Activated CD4-positive, alpha-beta T cell treated with anti-CD3 and anti-CD28 coated beads, Interleukin-2, amount 10 ng/mL, durations not matched to agents 24 days and 14 days (primary cell): ENCODE measurements at regions not wholly inside any gene's neighbourhood (a gene's known extent, or its start where the extent isn't known, plus 50 kb on each side); places are given as distances from the start of the nearest gene placed in this dataset.

Experiments
- DNase-seq: peaks from one replicate; pipeline ENCODE4 v3.0.0; 2022
- H3K27ac Mint-ChIP-seq: one replicate; pipeline ENCODE4 v1.8.0; 2022; ENCODE audit warnings: mild to moderate bottlenecking, mixed read lengths
- H3K27me3 Mint-ChIP-seq: one replicate; pipeline ENCODE4 v1.8.0; 2022; ENCODE audit warnings: mixed read lengths
- H3K36me3 Mint-ChIP-seq: one replicate; pipeline ENCODE4 v1.8.0; 2022; ENCODE audit warnings: low read depth, mild to moderate bottlenecking, mixed read lengths
- H3K4me1 Mint-ChIP-seq: one replicate; pipeline ENCODE4 v1.8.0; 2021; ENCODE audit warnings: mixed read lengths
- H3K4me3 Mint-ChIP-seq: one replicate; pipeline ENCODE4 v1.8.0; 2022; ENCODE audit warnings: mild to moderate bottlenecking, moderate library complexity, mixed read lengths
- H3K9me3 Mint-ChIP-seq: one replicate; pipeline ENCODE4 v1.8.0; 2021; ENCODE audit warnings: mixed read lengths
- intact Hi-C: fragments of 100-400 bp; cut with micrococcal nuclease; formaldehyde crosslinking; loops from one replicate; pipeline ENCODE4 v1.15.1; 2023

DNA sequence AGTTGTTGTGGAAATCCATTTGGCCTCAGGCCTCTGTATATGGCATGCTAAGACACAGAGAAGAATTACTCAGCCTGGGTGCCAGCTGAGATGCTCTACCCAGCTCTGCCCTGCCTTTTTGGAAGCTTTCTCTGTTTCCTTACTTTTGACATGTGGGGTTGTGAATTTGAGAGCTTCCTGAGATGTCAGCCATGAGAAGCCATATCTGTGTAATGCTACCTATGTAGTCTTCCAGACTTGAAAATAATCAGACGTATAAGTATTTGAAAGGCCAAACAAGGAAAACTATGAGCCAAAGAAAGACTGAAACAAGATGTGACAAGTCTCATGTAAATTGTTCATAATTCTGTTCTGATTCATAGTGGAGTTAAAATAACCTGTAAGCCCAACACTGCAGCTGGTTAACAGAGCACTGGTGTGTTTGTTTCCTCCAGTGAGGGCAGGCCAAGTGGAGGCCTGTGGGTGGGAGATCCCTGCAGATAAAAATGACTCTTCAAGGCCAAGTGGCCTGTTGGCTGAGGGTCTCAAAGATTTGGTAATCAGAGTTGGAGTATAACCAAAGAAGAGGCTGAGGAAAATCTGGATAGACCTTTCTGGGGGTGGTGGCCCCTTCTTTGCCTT lies 94.0 kb downstream of the TMX1 start:
- Mint-ChIP-seq H3K36me3 (no peaks in the 10 kb centered on the region), H3K27ac (no peak overlapping the region), H3K27me3 (peaks cover 6% of the 10 kb centered on the region), H3K9me3 (no peaks in the 10 kb centered on the region), H3K4me3 (no peak overlapping the region), H3K4me1 (peaks cover 4% of the 10 kb centered on the region)
- no peak for DNase-seq
- intact Hi-C loops, result no loop called here

GRCh38 chr14:51334566-51334965 lies 94.5 kb downstream of the TMX1 start:
- Mint-ChIP-seq H3K4me3 (no peak overlapping the region), H3K36me3 (no peaks in the 10 kb centered on the region), H3K4me1 (peaks cover 4% of the 10 kb centered on the region), H3K27me3 (peaks cover 7% of the 10 kb centered on the region), H3K27ac (no peak overlapping the region), H3K9me3 (no peaks in the 10 kb centered on the region)
- DNase-seq, result no peak
- intact Hi-C loops, result no loop called here

GRCh38 chr14:51335531-51335930 lies 95.5 kb downstream of the TMX1 start:
- Mint-ChIP-seq H3K4me3 (no peak overlapping the region), H3K9me3 (no peaks in the 10 kb centered on the region), H3K4me1 (peaks cover 4% of the 10 kb centered on the region), H3K27ac (no peak overlapping the region), H3K36me3 (no peaks in the 10 kb centered on the region), H3K27me3 (peaks cover 8% of the 10 kb centered on the region)
- no peak for DNase-seq
- intact Hi-C loops, result no loop called here

DNA sequence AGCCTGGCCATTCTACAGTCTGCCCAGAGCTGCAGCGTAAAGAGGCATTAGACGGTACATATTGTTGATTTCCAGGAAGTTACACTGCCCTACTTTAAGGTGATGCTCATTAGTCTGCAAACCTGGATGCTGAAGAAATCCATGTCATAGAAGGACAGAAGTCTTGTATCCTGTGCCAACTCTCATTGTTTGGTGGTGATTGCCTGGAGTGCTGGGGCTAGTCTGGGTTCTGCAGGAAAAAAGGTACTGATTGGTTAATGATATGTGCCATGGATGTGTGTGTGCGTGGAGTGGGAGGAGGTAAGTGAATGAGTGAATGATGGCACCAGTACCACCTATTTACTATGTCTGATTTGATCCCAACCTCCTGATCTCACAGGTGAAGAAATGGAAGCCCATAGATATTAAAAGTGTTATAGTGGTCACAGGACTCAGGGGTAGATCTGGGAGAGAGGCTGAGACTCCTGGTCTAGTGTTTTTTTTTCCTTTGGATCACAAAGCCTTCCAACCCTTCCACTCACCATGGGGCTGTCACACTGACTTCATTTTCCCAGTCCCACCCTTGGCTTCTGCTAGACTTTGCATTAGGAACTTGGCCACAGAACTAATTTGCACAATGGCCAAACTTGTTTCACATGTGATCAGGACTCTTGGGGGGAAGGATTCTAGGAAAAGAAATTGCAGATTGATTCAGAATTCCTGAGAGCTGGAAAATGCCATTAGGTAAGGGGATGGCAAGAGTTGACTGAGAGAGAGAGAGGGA lies 96.1 kb downstream of the TMX1 start:
- intact Hi-C loops, result no loop called here
- no peaks in the 10 kb centered on the region for H3K36me3 Mint-ChIP-seq
- H3K4me1 Mint-ChIP-seq, result peaks cover 4% of the 10 kb centered on the region
- H3K27me3 Mint-ChIP-seq, result peaks cover 8% of the 10 kb centered on the region
- no peak overlapping the region for H3K4me3 Mint-ChIP-seq
- H3K9me3 Mint-ChIP-seq, result no peaks in the 10 kb centered on the region
- no peak for DNase-seq
- H3K27ac Mint-ChIP-seq, result no peak overlapping the region

DNA sequence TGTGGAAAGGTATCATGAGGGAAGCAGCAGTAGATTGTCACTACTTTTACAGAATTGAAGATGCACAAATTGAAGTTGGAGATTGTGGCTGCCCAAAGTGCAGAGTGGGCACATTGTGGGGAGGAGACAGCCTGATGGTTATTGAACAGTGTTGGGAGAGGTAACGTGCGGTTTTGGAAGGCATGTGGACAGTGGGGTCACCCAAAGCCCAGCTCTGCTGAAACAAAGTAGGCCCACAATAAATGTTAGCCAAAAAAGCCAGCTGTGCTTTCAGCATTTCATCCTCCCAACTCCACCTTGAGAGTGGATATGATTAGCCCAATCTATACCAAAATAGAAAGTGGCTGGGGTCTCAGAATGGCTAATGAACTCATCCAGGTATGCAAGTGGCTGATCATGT lies 96.7 kb downstream of the TMX1 start:
- H3K27me3 Mint-ChIP-seq, result peaks cover 7% of the 10 kb centered on the region
- DNase-seq, result no peak
- H3K4me3 Mint-ChIP-seq, result no peak overlapping the region
- H3K36me3 Mint-ChIP-seq, result no peaks in the 10 kb centered on the region
- no peaks in the 10 kb centered on the region for H3K9me3 Mint-ChIP-seq
- intact Hi-C loops, result no loop called here
- no peak overlapping the region for H3K27ac Mint-ChIP-seq
- peaks cover 3% of the 10 kb centered on the region for H3K4me1 Mint-ChIP-seq

DNA sequence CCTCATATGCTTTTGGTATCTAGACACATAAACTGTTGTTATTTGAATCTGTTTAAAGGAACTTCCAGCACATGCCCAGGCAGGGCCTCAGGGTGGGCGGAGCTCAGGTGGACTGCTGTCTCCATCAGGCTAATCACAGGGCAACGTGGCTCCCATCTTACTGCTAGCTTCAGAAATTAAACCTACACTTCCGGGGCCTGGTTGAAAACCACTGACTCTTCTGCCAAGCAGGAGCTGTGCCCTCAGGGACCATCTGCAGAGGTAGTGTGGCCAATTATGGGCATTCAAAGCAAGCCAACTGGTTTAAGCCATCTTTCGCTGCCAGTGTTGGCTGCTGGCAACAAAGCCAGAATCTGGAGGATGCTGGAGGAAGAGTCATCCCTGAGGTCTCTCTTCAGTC lies 97.5 kb downstream of the TMX1 start:
- intact Hi-C loops, result no loop called here
- H3K9me3 Mint-ChIP-seq, result no peaks in the 10 kb centered on the region
- no peaks in the 10 kb centered on the region for H3K36me3 Mint-ChIP-seq
- H3K27ac Mint-ChIP-seq, result no peak overlapping the region
- no peak overlapping the region for H3K4me3 Mint-ChIP-seq
- H3K4me1 Mint-ChIP-seq, result no peaks in the 10 kb centered on the region
- peaks cover 4% of the 10 kb centered on the region for H3K27me3 Mint-ChIP-seq
- DNase-seq, result no peak

- Mint-ChIP-seq H3K27me3 (peaks cover 2% of the 10 kb centered on the region), H3K9me3 (no peaks in the 10 kb centered on the region), H3K4me1 (no peaks in the 10 kb centered on the region), H3K4me3 (no peak overlapping the region), H3K27ac (no peak overlapping the region), H3K36me3 (no peaks in the 10 kb centered on the region)
- intact Hi-C loops, result no loop called here
- no peak for DNase-seq
Measured at GRCh38 chr14:51341338-51341737, 101.3 kb downstream of the TMX1 start.

DNA sequence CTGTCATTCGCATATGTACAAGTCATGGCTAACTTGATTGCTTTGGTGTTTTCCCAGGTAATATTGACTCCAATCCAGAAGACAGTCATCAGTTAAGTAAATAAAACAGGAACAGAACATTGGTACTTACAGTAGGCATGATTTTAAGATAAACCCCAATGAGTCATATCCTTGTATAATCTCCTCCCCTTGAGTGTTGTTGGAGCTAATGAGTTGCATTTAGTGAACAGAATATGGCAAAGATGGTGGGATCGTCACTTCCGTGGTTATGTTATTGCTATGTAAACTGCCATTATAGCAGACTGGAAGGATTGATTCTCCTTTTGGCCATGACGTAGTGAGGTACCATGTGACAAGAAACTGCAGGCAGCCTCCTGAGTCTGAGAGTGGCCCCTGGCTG lies 102.2 kb downstream of the TMX1 start:
- no peak for DNase-seq
- Mint-ChIP-seq H3K36me3 (no peaks in the 10 kb centered on the region), H3K9me3 (no peaks in the 10 kb centered on the region), H3K27me3 (peaks cover 2% of the 10 kb centered on the region), H3K4me1 (no peaks in the 10 kb centered on the region), H3K4me3 (no peak overlapping the region), H3K27ac (no peak overlapping the region)
- intact Hi-C loops, result no loop called here

- intact Hi-C loops, result no loop called here
- Mint-ChIP-seq H3K27ac (no peak overlapping the region), H3K9me3 (peaks cover 4% of the 10 kb centered on the region), H3K4me1 (no peaks in the 10 kb centered on the region), H3K4me3 (no peak overlapping the region), H3K36me3 (no peaks in the 10 kb centered on the region), H3K27me3 (no peaks in the 10 kb centered on the region)
- DNase-seq, result no peak
Measured at GRCh38 chr14:51351997-51352396, 112.0 kb downstream of the TMX1 start.

DNA sequence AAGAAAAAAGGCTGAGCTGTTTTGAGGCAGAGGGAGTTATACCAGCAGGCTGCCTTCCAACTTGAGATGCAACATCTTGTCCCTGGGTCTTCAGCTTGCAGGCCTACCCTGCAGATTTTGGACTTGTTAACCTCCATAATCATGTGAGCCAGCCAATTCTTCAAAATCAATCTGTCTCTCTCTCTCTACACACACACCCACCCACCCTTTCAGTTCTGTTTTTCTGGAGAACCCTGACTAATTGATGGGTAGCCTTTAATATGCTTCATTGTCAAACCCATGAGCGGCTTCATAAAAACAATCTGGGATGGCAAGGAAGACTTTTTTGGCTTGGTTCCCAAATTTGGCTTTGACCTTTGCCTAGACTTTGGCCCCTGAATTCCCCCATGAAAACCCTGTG lies 113.9 kb downstream of the TMX1 start:
- Mint-ChIP-seq H3K4me3 (no peak overlapping the region), H3K36me3 (no peaks in the 10 kb centered on the region), H3K9me3 (peaks cover 4% of the 10 kb centered on the region), H3K27ac (no peak overlapping the region), H3K4me1 (no peaks in the 10 kb centered on the region), H3K27me3 (no peaks in the 10 kb centered on the region)
- intact Hi-C loops, result no loop called here
- DNase-seq, result no peak

DNA sequence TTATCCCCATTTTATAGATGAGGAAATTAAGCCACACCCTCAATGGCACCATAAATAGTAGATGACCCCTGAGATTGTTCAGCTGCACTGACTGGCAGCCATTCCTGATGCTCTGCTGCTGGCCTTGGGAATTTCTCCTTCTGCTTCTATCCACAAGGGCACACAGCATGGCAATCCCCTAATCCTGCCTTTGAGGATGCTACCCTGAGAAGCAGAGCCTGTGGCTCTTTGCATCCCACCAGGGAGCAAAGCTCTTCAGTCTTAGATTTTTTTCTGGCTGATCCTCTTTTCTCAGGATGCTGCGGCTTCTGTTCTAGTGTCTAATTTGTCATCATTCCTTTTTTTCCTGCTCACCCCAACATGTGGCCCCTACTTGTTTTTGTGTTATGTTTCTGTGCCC lies 114.8 kb downstream of the TMX1 start:
- intact Hi-C loops, result no loop called here
- H3K27me3 Mint-ChIP-seq, result no peaks in the 10 kb centered on the region

GRCh38 chr14:51356381-51356780 lies 116.3 kb downstream of the TMX1 start:
- no peak for DNase-seq
- Mint-ChIP-seq H3K4me1 (no peaks in the 10 kb centered on the region), H3K27me3 (no peaks in the 10 kb centered on the region), H3K4me3 (no peak overlapping the region), H3K9me3 (no peaks in the 10 kb centered on the region), H3K36me3 (no peaks in the 10 kb centered on the region), H3K27ac (no peak overlapping the region)
- intact Hi-C loops, result no loop called here

More for the DNA sequence above, 114.8 kb downstream of the TMX1 start:
- no peaks in the 10 kb centered on the region for H3K36me3 Mint-ChIP-seq
- H3K9me3 Mint-ChIP-seq, result no peaks in the 10 kb centered on the region
- DNase-seq, result no peak
- H3K4me3 Mint-ChIP-seq, result no peak overlapping the region
- no peaks in the 10 kb centered on the region for H3K4me1 Mint-ChIP-seq
- no peak overlapping the region for H3K27ac Mint-ChIP-seq

DNA sequence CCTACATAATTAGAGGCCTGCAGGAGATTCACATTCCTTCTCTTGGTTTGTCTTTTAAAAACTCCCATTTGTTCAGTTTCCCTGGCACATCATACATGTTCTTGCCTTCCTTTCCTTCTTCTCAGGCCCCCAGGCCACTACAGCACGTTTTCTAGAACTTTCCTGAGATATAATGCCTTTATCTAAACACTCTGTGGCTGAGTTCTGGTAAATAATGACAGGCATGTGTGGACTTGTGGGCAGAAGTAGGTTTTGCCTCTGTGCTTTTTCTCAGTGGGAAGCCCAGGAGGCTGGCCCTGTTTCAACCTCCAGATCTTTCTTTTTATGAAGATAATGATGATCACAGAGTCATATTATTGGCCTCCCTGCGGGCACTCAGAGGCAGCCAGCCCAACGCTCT lies 117.2 kb downstream of the TMX1 start:
- Mint-ChIP-seq H3K4me3 (no peak overlapping the region), H3K27me3 (no peaks in the 10 kb centered on the region), H3K27ac (no peak overlapping the region), H3K36me3 (no peaks in the 10 kb centered on the region), H3K9me3 (no peaks in the 10 kb centered on the region), H3K4me1 (no peaks in the 10 kb centered on the region)
- no peak for DNase-seq
- intact Hi-C loops, result no loop called here

DNA sequence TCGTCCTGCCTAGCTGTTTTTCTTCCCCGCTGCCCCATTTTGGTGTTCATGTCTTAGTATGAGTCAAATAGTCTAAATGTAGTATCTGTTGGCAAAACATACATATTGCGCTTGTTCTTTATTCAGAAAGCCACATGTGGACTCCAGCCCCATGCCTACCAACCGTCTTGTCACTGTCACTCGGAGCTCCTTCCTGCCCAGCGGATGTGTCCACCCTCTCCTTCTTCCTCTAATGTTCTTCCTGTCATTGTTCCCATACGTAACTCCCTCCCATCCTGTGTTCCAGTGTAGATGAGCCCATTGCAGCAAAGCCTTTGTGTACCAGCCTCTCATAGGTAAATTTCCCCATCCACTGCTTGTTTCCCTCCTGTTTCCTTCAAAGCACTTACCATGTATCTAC lies 120.5 kb downstream of the TMX1 start:
- Mint-ChIP-seq H3K36me3 (no peaks in the 10 kb centered on the region), H3K4me1 (no peaks in the 10 kb centered on the region), H3K9me3 (no peaks in the 10 kb centered on the region), H3K4me3 (no peak overlapping the region), H3K27ac (no peak overlapping the region), H3K27me3 (no peaks in the 10 kb centered on the region)
- DNase-seq, result no peak
- intact Hi-C loops, result no loop called here
